ENCODE measurements at regions not wholly inside any gene's neighbourhood (a gene's known extent, or its start where the extent isn't known, plus 50 kb on each side); places are given as distances from the start of the nearest gene placed in this dataset.

DNA sequence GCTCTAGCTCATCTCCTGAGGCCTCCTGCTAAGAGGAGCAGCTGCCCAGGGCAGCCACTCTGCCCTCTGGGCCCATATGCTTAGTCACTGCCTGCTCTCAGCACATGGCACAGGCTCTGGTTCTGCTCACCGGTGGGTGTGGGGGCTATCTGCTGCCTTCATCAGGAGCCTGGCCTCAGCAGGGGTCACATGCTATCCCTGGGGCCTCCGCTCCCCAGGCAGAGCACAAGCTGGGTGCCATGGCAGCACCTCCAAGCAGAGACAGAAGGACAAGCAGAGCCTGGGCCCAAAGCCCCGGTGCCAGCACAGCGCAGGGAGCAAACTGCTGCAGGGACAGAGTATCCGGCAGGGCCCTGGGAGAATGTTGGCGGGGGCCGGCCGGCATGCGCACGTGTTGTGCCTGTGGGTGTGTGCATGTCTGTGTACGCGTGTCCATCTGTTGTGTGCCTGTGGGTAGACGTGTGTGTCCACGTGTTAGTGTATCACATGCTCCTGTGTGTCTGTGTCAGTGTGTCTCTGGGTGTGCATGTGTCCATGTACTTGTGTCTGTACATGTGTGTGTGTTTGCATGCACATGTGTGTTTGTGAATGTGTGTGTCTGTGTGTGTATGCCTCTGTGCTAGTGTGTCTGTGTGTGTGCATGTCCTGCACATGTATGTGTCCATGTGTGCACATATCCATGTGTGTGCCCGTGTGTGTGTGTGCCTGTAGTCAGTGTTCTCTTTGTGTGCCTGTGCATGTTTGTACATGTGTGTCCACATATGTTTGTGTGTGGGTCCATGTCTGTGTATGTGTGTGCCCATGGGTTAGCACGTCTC lies 326.9 kb downstream of the TMEM121 start:
- TF ChIP-seq POLR2A (IDR thresholded peaks at IDR 0.05; ENCODE audit: low read depth, low read length) (peak; percentile 98), POLR2AphosphoS5 (IDR thresholded peaks at IDR 0.05; ENCODE audit: low read depth, low read length) (peak; percentile 98), SPI1 (IDR thresholded peaks at IDR 0.05; ENCODE audit: low read depth, low read length) (no peak), PAX5 (IDR thresholded peaks at IDR 0.05; ENCODE audit: insufficient read depth, low read length, severe bottlenecking) (no peak), TAF1 (IDR thresholded peaks at IDR 0.05; ENCODE audit: low read depth, low read length) (peak; percentile 51; the same call in 1 of the 2 replicates), POU2F2 (IDR thresholded peaks at IDR 0.05; ENCODE audit: low read depth, low read length) (peak; percentile 89)
